ENCODE measurements at regions not wholly inside any gene's neighbourhood (a gene's known extent, or its start where the extent isn't known, plus 50 kb on each side); places are given as distances from the start of the nearest gene placed in this dataset.

- H3K4me3 ChIP-seq (ENCODE audit: low read depth, low read length): no peak overlapping the region
- TF ChIP-seq CTCF (conservative IDR thresholded peaks at IDR 0.05; ENCODE audit: low read depth, low read length): no peak
- no peak for DNase-seq (ENCODE audit: low read depth)
Measured at GRCh38 chr6:93057584-93057983, 361.8 kb downstream of the EPHA7 start.

GRCh38 chr6:93048381-93048780 is 371.0 kb downstream of the EPHA7 start:
- no peak for TF ChIP-seq CTCF (conservative IDR thresholded peaks at IDR 0.05; ENCODE audit: low read depth, low read length)
- DNase-seq (ENCODE audit: low read depth): no peak
- no peak overlapping the region for H3K4me3 ChIP-seq (ENCODE audit: low read depth, low read length)

- H3K4me3 ChIP-seq (ENCODE audit: low read depth, low read length): no peak overlapping the region
- TF ChIP-seq CTCF (conservative IDR thresholded peaks at IDR 0.05; ENCODE audit: low read depth, low read length): no peak
- no peak for DNase-seq (ENCODE audit: low read depth)
Measured at GRCh38 chr6:93047033-93047432, 372.3 kb downstream of the EPHA7 start.

GRCh38 chr6:93045156-93045555 is 374.2 kb downstream of the EPHA7 start:
- no peak for DNase-seq (ENCODE audit: low read depth)
- H3K4me3 ChIP-seq (ENCODE audit: low read depth, low read length): no peak overlapping the region
- TF ChIP-seq CTCF (conservative IDR thresholded peaks at IDR 0.05; ENCODE audit: low read depth, low read length): no peak

- no peak for DNase-seq (ENCODE audit: low read depth)
- no peak overlapping the region for H3K4me3 ChIP-seq (ENCODE audit: low read depth, low read length)
- no peak for TF ChIP-seq CTCF (conservative IDR thresholded peaks at IDR 0.05; ENCODE audit: low read depth, low read length)
Measured at GRCh38 chr6:93040375-93040774, 379.0 kb downstream of the EPHA7 start.

- TF ChIP-seq CTCF (conservative IDR thresholded peaks at IDR 0.05; ENCODE audit: low read depth, low read length): peak; percentile 68
- DNase-seq (ENCODE audit: low read depth): peak; percentile 13
- H3K4me3 ChIP-seq (ENCODE audit: low read depth, low read length): no peak overlapping the region
Measured at GRCh38 chr6:93036835-93037234, 382.5 kb downstream of the EPHA7 start.

GRCh38 chr6:93035756-93036155 is 383.6 kb downstream of the EPHA7 start:
- H3K4me3 ChIP-seq (ENCODE audit: low read depth, low read length): no peak overlapping the region
- no peak for DNase-seq (ENCODE audit: low read depth)
- no peak for TF ChIP-seq CTCF (conservative IDR thresholded peaks at IDR 0.05; ENCODE audit: low read depth, low read length)

Measured in epithelial cell of proximal tubule (primary cell).